ENCODE measurements at regions not wholly inside any gene's neighbourhood (a gene's known extent, or its start where the extent isn't known, plus 50 kb on each side); places are given as distances from the start of the nearest gene placed in this dataset.

DNA sequence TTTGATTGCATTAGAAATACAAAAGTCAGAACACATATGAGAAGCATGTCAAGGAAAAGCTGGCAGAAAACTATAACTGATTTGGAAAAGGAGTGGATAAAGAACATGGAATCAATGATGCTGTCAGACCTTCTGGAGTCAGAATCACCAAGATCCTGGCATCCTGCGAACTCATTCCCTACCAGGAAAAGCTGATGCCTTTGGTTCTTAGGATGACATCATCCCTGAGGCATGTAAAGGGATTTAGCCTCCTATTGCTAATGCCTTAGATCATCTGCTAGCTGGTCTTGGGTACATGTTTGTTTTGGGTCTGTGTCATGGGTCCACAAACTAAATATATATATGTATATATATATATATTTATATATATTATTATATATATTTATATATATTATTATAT lies 680.7 kb downstream of the EPHA4 start:
- no peak for DNase-seq

DNA sequence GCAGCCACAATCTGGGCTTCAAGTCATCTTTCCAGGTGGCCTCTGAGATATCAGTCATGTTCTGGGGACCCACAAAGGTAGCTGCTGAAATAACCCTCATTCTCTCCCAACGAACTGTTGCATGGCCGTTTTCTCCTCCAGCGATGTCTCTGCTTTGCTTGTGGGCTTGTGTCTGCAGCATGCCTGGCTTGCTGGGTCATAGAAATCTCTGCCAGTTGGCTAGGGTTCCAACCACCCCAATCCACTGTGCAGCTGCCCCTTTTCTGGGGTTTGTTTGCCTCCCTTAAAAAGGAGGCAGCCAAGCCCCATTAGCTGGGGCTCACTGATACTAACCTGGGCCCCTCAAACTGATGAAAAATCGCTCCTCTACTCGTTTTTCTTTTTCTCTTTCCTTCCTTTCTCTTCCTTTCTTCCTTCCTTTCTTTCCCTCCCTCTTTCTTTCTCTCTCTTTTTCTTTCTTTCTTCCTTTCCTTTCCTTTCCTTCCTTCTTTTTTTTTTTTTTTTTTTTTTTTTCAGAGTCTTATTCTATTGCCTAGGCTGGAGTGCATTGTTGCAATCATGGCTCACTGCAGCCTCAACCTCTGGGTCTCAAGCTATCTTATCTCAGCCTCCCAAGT lies 680.0 kb downstream of the EPHA4 start:
- DNase-seq, result no peak

DNA sequence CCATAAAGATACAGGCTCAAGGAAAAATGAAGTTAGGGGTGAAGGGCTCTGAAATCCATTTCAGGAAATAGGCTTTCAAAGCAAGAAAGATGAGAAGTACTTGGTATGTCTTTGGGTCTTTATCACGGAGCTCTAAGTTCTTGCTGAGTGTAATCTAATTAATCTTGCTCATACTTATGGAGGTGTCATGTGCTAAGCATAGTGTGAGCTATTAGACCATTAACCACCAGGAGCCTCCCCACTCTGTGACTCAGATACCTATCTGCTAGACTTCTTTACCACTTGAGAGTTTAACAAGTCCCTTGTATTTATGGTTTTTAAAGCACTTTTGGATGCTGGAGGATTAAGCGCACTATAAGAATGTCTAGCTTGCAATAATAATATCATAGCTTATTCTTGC lies 678.7 kb downstream of the EPHA4 start:
- DNase-seq, result no peak

DNA sequence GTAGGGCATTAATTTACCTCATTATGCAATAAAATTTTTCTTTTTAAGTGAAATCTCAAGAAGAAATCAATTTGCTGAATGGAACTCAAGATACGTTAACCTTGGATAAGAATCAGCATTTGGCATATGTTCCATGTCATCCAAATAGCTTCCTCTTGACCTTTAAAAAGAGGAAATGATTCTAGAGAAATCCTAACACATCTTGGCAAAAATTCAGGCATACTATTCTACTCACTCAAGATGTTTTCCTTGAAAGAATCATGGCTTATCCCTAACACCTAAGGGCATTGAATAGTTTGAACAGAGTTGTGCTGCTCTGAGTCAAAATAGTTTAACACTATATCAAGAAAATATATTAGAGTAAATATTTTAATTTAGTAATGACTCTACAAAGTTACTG lies 678.0 kb downstream of the EPHA4 start:
- no peak for DNase-seq

DNA sequence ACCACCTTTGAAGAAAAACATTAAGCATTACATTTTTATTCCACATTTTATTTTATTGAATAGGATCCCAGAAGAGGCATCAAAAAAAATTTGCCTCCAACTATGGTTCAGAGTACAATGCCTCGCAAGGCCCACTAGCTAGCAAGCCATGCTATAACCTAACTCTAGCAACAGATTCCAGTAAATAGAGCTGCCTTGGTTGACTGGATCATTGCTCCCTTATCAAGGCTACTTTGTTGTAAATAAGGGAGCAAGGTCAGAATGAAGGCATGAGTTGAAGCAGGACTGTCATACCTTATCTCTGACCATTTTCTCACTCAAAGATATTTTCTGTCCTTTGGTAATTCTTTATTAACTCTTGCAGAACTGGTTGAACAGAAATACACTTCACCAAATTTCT lies 672.6 kb downstream of the EPHA4 start:
- no peak for DNase-seq

DNA sequence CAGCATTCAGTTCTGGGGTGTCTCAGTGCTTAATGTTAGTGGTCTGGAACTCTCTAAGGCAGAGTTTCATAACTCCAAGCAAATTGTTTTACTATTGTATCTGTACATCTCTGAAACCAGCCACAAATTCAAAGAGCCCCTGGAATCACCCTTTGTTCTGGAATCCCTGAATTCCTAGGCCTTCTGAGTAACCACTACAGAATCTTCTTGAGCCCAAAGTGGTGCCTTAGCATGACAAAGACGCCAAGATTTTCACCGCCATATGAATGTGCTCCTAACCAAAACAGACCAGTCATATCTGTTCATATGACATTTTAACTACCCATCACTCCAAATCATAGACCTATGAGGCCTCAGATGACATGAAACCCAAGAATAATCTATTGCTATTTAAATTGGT lies 668.1 kb downstream of the EPHA4 start:
- no peak for DNase-seq

DNA sequence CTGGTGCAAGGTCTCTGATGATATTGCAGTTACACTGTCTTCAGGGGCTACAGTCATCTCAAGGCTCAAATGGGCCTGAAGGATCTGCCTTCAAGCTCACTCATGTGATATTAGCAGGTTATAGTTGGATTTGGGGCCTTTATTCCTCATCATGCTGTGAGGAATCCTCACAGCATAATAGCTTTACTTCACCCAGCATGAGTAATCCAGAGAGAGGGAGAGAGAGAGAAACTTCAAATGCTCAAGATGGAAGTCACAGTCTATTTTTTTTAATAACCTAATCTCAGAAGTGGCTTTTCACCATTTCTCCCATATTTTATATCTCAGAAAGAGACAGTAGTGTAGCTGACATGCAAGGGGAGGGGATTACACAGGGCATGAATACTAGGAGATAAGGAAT lies 658.7 kb downstream of the EPHA4 start:
- no peak for DNase-seq

DNA sequence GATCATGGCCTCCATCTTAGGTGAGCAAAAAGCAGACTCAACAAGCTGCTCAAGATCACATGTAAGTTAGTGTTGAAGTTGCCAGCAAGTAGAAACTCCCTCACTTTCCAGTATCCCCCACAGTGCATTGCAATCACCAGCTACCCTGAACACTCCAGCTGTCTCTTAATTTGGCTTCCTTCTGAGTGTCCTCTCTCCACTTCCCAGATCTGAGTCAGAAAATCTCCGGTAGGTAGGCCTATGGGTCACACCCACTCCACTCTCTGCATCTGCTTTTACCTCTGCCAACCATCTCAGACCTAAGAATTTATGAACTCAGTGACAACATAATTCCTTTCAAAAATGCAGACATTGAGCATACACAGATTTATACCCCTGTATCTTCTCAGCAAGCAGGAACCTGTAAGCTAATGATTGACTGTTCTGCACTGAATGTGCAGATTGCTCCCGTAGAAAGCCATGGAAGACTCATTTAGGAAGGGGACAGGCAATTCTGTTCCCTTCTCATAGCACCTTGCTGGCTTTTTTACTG lies 656.9 kb downstream of the EPHA4 start:
- DNase-seq, result no peak

DNA sequence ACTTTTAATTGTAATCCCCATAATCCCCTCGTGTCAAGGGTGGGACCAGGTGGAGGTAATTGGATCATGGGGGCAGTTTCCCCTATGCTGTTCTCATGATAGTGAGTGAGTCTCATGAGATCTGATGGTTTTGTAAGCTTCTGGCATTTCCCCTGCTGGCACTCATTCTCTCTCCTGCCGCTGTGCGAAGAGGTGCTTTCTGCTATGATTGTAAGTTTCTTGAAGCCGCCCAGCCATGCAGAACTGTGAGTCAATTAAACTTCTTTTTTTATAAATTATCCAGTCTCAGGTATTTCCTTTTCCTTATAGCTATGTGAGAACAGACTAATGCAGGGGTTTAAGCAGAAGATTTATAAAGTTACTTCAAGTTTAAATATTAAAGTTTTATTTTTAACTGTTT lies 655.2 kb downstream of the EPHA4 start:
- DNase-seq, result no peak

DNA sequence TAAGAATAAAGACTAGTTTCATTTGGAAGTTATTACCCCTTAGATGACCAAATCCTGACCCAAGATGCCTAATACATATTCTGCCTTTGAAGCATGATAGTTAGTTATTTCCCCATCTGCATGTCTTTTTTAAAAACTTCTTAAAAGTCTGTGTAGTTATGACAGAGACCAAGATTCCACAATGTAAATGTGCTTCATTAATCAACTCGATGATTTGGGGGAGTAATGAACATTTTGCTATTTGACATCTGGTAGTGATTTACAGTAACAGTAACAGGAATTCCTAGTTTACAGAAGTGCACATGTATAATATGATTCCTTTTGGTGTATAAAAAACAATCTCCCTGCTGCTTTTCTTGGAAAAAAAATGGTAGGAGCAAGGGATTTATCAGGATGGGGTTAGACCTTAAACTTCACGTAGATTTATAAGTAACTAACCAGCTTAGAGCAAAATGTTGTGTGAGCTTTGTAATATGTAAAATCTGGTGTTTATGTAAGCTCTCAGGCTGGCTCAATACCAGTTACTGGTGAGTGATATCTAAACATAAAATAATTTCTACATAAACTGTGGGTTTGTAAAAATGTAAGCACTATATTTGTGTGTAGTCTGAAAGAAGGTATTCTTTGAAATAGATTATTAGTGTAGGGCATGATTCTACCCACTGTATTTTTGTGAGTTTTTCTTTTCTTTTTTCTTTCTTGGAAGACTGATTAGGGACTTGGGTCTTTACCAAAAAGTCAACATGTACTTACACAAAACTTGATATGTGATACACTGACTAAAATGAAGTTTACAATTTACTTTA lies 641.6 kb downstream of the EPHA4 start:
- DNase-seq, result no peak

DNA sequence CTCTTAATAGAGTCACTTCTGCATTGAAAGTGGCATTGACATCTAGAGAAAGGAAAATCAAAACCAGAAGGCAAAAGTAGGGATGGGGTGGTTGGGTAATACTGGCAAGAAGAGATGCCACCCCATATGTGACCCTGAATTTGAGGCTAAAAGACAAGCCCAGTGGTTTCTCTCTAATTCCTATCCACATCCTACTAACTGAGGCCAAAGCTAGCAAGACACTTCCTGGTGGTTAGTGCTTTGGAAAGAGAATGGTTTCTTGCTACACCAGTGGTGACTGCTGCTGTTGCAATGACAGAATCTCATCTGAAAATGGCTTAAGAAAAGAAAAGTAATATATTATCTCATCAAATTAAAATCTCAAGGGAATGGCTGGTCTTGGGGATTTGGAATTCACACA lies 640.6 kb downstream of the EPHA4 start:
- DNase-seq, result no peak

DNA sequence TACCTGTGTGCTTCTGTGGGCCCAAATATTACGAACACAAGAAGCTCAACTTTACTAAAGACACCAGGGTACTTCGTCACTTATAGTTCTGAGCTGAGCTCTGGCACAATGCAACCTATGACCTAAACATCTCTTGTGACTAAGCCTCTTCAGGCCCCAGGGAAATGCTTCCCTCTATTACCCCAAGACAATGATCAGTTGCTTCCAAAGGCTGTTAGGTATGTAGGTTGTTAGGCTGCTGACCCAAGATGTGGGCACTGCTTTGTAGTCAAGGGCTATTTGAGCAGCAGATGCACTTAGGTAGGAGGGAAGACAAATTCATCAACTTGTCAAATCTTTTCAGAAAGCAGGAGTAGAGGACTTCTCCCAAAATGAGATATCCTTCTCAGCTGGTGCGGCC lies 640.1 kb downstream of the EPHA4 start:
- no peak for DNase-seq

DNA sequence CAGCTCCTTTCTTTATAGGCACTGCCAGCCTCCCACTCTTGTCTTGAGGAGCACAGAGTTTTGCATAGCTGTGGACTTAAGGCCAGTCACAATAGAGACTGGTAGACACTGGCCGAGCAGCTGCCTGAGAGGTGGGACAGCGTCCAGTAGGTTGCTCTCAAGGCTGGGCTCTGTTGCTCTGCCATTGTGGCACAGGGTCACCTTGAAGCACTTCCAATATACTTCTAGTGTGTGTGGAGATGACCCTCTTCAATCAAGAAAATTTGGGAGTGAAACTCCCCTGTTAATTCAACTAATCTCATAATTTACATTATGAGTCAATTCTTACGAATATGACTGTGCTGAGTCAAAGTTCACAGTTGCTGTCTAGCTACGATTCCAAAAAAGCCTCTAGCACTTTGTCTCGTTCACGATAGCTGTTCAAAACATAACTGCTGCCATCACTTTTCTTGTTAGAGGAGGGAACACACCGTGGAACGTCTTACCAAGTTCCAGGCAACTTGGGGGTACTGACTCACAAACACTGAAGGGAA lies 636.2 kb downstream of the EPHA4 start:
- no peak for DNase-seq

DNA sequence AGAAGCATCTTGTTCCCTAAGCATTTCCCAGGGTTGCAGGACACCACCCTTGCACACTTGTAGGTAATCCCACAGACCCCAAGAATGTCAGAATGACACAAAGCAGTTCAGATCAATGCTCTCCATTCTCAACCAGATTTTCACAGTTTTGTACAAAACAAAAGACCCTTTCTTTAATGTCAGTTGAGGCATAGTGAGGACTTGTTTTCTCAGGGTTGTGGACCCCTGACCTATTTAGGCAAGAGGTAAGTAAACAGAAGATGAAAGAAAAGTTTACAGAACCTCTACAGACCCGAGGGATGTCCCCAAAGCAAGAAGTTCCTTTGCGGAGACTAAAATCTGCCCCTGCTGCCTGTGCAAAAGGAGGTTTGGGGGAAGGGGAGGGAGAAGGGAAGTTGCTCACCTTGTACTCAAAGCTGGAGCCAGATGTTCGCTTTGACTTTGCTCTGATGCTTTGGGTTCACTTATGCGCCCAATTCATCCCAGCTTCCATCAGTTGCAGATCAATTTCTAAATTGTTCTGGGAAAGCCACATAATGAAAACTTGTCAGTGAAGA lies 635.4 kb downstream of the EPHA4 start:
- no peak for DNase-seq

DNA sequence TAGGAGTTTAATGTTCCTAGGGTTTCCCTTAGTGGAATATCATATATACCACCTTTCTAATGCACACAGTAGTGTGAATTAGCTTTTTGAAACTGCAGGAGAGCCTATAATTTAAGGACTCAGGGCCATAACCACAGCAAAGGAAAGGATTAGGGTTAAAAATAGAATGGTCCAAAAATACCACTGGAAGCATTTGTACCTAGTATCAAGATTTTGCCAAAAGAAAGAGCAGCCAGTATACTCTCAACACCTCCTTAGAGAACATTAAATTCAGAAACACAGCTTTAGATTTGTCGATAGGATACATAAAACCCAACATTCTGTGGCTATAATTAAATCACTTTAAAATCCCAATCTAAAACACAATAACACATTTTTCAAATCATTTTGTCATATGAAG lies 634.9 kb downstream of the EPHA4 start:
- DNase-seq, result no peak

DNA sequence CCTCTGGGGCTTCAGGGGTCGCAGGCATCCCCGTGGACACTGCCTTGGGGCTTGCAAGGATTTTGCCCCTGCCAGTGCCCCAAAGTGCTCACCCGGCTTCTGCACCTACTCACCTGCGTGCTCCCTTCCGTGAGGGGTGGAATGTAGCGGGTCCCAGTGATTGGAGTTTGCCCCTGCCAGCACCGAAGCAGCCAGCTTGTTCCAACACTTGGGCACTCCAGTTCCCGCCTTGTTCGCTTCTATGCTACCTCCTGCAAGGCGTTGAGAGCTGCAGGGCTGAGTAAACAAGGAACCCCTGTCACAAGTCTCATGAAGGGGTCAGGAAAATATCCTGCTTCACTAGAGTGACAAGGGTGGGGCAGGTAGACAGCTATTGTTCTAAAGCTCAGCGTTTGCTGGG lies 631.5 kb downstream of the EPHA4 start:
- no peak for DNase-seq

DNA sequence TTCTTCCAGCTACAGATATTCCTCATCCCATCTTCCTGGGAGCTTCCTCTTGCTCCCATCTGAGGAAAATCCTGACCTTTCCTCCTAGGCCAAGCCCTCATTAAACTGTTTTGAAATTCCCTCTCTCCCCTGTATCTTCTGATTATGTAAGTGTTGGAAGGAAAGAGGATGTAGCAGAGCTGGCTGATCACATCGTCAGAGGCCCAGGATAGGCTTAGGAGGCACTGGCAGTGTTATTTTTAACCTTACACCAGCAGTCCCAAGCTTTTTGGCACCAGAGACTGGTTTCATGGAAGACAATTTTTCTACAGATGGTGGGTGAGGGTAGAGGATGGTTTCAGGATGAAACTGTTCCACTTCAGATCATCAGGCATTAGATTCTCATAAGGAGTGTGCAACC lies 630.4 kb downstream of the EPHA4 start:
- DNase-seq, result no peak

DNA sequence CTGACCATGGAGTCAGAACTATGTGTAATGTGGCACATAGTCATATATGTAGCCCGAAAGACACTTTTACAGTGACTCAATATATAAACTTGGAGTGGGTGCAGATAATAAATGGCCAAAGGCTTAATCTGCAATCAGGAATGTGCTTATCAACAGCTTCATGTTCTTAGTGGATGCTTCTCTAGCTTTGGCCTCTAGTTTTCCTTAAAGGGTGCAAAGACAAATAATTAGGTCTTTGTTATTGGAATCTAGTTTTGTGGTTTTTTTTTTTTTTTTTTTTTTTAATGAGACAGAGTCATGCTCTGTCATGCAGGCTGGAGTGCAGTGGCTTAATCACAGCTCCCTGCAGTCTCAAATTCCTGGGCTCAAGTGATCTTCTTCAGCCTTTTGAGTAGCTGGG lies 625.6 kb downstream of the EPHA4 start:
- no peak for DNase-seq

DNA sequence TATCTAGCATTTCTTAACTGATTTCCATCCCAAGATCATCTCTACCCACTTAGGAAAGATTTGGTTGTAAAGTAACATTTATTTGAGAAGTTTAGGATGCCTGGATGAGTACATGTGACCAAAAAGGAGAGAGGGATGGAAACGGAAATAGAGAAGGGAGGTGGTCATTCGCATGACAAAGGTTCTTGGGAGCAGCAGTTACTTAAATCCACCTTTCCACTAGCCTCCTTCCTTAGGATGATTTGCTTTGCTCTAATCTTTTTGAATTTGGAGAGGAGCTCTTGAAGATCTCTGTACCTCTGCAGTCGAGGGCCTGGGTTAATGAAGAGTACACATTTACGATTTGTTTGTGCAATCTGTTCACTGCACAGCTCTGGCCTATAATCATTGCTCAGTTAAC lies 623.5 kb downstream of the EPHA4 start:
- no peak for DNase-seq

DNA sequence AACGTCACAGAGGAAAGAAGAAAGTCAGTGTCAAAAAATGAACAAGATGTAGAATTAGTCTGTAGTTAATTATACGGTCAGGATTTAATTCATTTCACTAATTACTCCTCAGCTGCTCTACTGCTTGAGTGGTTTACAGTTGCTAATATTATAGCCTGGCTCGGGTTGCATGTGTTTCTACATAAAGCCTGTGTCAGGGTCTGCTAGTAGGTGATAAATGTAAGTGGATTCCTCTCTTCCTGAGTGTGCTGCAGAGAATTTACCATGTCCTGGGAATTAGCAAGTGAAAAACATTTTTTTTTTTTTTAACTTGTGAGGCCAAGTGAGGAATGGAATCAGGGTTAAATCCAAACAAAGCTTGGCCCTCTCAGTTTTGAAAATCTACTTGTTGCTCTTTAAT lies 622.6 kb downstream of the EPHA4 start:
- no peak for DNase-seq

DNA sequence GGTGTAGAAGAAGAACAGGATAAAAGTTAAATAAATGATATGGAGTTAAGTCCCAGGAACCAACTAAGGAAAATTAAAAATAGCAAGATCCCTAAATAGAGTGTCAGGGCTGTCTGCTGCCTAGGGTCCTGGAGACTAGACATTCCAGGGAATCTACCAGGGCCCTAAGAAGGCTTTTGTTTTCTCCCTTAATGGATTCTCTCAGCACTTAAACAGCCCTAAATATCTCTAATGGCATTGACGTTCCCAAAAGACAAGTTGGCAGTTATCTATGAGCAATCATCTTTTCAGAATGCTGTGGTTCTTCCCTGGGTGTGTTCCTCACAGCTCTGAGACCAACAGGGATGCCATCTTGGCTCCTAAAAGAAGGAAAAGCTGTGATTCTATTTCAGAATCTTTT lies 616.3 kb downstream of the EPHA4 start:
- DNase-seq, result no peak

DNA sequence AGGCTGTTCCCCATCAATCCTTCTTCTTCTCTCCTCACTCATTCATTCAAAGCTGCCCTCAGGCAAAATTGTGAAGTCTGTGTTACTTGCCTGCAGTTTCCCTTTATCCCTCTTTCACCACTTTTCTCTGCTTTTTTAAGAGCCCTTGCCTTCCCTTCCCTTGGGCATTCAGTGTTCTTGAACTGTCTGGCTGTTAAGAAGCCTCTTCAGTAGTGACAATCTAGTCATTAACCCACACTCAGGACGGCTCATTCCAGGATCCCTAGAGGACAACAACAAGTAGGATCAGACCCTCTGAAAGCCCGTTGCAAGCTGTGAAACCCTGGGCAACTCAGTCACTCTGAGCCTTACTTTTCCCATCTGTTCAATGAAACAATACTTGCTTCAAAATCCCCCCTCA lies 615.7 kb downstream of the EPHA4 start:
- no peak for DNase-seq

DNA sequence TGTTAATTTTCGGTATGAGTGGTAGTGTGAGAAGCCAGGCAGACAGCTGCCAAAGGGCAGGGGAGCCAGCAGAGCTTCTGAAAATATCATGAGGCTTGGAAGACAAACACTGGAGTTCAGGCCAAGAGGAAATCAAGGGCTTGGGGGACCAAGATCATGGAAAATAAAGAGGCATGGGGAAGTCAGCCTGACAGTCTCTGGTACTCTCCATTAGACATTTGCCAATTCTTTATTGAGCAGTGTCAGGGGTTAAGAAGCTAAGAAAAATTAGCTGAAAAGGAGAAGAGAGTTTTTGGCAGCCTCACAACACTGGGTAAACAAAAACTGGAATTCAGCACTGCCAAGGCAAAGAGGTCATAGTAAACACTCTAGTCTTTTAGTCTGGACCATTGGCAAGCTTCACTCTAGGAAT lies 612.7 kb downstream of the EPHA4 start:
- no peak for DNase-seq
